Uterus (tissue), 3 donors: ENCODE measurements at regions not wholly inside any gene's neighbourhood (a gene's known extent, or its start where the extent isn't known, plus 50 kb on each side); places are given as distances from the start of the nearest gene placed in this dataset.

Experiments used
- DNase-seq, 2 donors: peaks; one replicate each; pipeline ENCODE4 v3.0.0-alpha.2; 2019 to 2020
- H3K27ac ChIP-seq, 2 donors: fragments of 200-600 bp; sonication (generic); 1 replicate in 1 of 2; 2 replicates in 1 of 2; pipeline ENCODE4 v1.5.1; 2016 to 2018
- H3K27me3 ChIP-seq, 2 donors: fragments of 200-600 bp; sonication (generic); one replicate each; pipeline ENCODE4 v1.5.1; 2018 to 2019; ENCODE audit warnings: control low read depth in 1 of 2
- H3K36me3 ChIP-seq, 2 donors: fragments of 200-600 bp; sonication (generic); one replicate each; pipeline ENCODE4 v1.5.1; 2019; ENCODE audit warnings: control low read depth in 1 of 2
- H3K4me1 ChIP-seq, 2 donors: fragments of 200-600 bp; sonication (generic); one replicate each; pipeline ENCODE4 v1.5.1; 2018 to 2019; ENCODE audit warnings: control low read depth in 1 of 2
- H3K4me3 ChIP-seq, 2 donors: fragments of 200-600 bp; sonication (generic); 1 replicate in 1 of 2; 2 replicates in 1 of 2; pipeline ENCODE4 v1.5.1; 2018 to 2019; ENCODE audit warnings: mild to moderate bottlenecking in 1 of 2
- H3K9me3 ChIP-seq, 2 donors: fragments of 200-600 bp; sonication (generic); one replicate each; pipeline ENCODE4 v1.5.1; 2019; ENCODE audit warnings: control low read depth in 1 of 2
- POLR2A ChIP-seq, 2 donors: fragments of 450-650 bp; IDR thresholded peaks; one replicate each; pipeline ENCODE4 v1.6.1; 2016; ENCODE audit warnings: antibody characterized with exemption in 2 of 2, mild to moderate bottlenecking in 1 of 2, moderate library complexity in 1 of 2
- intact Hi-C: fragments of 100-400 bp; cut with DNase I; formaldehyde crosslinking; loops from one replicate; pipeline ENCODE4 v1.15.1; 2023; ENCODE audit warnings: low total_unique reads
- TF ChIP-seq, protein P1 (sequence below), 4 experiments: fragments of 200-600 bp in 2 of 4; fragments of 450-650 bp in 2 of 4; sonication (generic) in 2 of 4; IDR thresholded peaks; one replicate each; pipeline ENCODE4 v1.5.1; 2016 to 2019; ENCODE audit warnings: antibody characterized with exemption in 4 of 4, mild to moderate bottlenecking in 2 of 4, moderate library complexity in 1 of 4
- donor health status: DM: yes; HTN: yes; CAD: no.

DNA sequence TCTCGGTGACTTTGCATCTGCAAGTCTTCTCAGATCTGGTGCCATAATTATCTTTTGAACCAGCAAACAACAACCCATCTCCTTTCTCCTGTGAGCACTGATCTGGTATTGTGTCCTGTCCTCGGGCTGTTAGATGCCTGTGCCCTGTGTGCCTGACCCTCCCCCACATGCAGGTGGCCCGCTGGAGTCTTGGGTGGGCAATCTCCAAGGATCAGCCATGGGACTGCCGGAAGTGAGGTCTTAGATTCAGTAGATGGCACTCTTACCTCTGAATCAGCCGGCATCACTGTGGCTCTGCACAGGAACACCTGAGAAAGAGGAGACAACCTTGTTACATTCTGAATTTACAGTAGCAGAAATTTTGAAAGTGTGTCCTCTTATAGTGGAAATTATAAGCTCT, 172.4 kb downstream of the IRX2 start:
- Histone ChIP-seq H3K36me3 (no peaks in the 10 kb centered on the region), H3K27me3 (no peaks in the 10 kb centered on the region), H3K4me3 (no peak overlapping the region), H3K4me1 (no peaks in the 10 kb centered on the region), H3K9me3 (no peaks in the 10 kb centered on the region), H3K27ac (no peak overlapping the region)
- TF ChIP-seq, protein P1, sequence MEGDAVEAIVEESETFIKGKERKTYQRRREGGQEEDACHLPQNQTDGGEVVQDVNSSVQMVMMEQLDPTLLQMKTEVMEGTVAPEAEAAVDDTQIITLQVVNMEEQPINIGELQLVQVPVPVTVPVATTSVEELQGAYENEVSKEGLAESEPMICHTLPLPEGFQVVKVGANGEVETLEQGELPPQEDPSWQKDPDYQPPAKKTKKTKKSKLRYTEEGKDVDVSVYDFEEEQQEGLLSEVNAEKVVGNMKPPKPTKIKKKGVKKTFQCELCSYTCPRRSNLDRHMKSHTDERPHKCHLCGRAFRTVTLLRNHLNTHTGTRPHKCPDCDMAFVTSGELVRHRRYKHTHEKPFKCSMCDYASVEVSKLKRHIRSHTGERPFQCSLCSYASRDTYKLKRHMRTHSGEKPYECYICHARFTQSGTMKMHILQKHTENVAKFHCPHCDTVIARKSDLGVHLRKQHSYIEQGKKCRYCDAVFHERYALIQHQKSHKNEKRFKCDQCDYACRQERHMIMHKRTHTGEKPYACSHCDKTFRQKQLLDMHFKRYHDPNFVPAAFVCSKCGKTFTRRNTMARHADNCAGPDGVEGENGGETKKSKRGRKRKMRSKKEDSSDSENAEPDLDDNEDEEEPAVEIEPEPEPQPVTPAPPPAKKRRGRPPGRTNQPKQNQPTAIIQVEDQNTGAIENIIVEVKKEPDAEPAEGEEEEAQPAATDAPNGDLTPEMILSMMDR (IDR thresholded peaks at IDR 0.05), result no peak
- no peak for TF ChIP-seq POLR2A (IDR thresholded peaks at IDR 0.05)
- no peak for DNase-seq
- intact Hi-C loops, result no loop called here

DNA sequence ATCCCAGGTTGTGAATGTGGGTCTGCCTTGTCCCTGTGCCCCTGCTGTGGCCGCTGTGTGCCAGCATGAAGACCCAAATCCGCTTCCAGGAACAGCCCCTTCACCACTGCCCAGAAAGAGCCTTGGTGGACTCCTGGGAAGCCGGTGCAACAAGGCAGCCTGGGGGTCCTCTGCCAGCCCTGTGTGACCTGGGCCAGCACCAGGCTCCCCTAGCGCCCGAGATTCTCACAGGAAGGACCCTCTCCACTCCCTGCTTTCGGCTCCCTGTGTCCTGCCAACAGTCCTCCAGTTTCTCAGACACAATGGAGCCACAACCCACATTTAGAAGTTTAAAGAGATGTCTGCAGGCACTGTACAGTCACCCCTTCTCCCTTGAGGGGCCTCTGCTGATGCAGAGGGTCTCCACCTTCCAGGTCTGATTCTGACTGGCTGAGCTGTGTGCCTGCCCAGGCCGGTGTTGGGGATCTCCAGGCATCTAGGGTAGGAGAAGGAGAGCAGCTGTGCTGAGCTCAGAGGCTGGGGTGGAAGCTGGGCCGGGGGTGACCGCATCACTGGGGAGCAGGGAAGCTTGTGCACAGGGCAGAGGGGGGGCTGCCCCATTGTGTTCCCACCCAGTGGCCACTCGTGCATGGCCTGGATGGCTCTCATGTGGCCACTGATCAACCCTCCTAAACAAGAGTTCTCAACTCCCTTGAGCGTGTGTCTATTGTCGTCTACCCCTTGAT, 174.0 kb downstream of the IRX2 start:
- DNase-seq, result no peak
- TF ChIP-seq, protein P1 (IDR thresholded peaks at IDR 0.05), result no peak
- no peak for TF ChIP-seq POLR2A (IDR thresholded peaks at IDR 0.05)
- Histone ChIP-seq H3K36me3 (no peaks in the 10 kb centered on the region), H3K4me3 (no peak overlapping the region), H3K27me3 (no peaks in the 10 kb centered on the region), H3K27ac (no peak overlapping the region), H3K9me3 (no peaks in the 10 kb centered on the region), H3K4me1 (no peaks in the 10 kb centered on the region)
- intact Hi-C loops, result no loop called here

DNA sequence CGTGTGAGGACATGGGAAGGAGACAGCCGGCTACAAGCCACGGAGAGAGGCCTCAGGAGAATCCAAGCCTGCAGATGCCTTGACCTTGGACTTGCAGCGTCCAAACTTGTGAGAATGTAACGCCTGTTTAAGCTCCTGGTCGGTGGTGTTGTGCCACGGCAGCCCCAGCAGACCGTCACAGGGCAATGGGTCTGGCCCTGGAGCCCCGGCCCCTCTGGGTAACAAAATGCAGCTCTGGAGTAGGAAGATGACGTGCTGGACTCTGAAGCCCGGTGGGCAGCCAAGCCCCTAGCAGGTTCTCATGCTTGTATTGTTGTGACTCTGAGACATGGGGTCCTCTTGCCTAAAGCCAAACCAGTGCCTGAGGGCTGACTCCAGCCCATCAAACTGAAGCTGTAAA, 174.7 kb downstream of the IRX2 start:
- no peaks in the 10 kb centered on the region for H3K9me3 ChIP-seq
- intact Hi-C loops, result no loop called here
- no peaks in the 10 kb centered on the region for H3K27me3 ChIP-seq
- H3K36me3 ChIP-seq, result no peaks in the 10 kb centered on the region
- H3K4me1 ChIP-seq, result no peaks in the 10 kb centered on the region
- TF ChIP-seq, protein P1 (IDR thresholded peaks at IDR 0.05), result no peak
- TF ChIP-seq POLR2A (IDR thresholded peaks at IDR 0.05), result no peak
- no peak overlapping the region for H3K27ac ChIP-seq
- no peak for DNase-seq
- no peak overlapping the region for H3K4me3 ChIP-seq

DNA sequence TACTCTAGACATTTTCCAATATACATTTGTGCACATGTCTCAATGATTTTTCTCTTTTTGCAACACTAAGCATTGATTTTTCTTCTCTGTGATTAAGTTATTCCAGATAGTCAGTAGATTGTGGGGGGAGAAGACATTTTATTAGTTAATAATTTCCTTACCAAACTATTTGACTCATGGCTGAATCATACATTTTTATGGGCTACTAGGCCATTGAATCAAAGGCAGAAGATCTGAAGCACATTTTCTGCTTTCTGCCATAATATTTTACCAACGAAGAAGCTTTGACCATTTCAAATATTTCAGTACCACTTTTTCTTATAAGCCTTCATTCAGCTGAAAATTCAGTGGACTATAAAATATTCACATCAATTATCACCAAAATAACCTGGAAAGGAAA, 175.6 kb downstream of the IRX2 start:
- no peaks in the 10 kb centered on the region for H3K27me3 ChIP-seq
- H3K4me3 ChIP-seq, result no peak overlapping the region
- H3K36me3 ChIP-seq, result no peaks in the 10 kb centered on the region
- TF ChIP-seq POLR2A (IDR thresholded peaks at IDR 0.05), result no peak
- TF ChIP-seq, protein P1 (IDR thresholded peaks at IDR 0.05), result no peak
- H3K27ac ChIP-seq, result no peak overlapping the region
- no peaks in the 10 kb centered on the region for H3K4me1 ChIP-seq
- intact Hi-C loops, result no loop called here
- DNase-seq, result no peak
- no peaks in the 10 kb centered on the region for H3K9me3 ChIP-seq

DNA sequence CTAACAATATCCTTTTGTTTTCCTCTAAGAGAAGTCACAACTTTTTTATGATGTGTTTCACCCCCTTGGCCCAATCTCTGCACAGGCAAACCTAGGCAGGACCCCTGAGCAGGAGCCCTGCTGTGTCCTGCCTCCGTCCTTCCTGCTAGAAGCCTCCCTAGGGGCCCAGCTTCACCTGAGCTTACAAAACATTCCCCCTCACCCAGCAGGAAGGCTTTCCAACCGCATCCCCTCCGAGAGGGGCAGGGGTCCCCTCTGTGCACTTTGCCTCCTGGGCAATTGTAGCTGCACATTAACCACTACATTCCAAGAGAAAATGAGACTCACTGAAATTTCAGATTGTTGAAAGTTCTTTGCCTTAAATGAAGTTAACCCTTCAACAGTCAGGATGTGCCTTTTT, 176.2 kb downstream of the IRX2 start:
- no peak overlapping the region for H3K27ac ChIP-seq
- TF ChIP-seq POLR2A (IDR thresholded peaks at IDR 0.05), result no peak
- TF ChIP-seq, protein P1 (IDR thresholded peaks at IDR 0.05), result no peak
- H3K4me1 ChIP-seq, result no peaks in the 10 kb centered on the region
- DNase-seq, result no peak
- H3K4me3 ChIP-seq, result no peak overlapping the region
- H3K27me3 ChIP-seq, result no peaks in the 10 kb centered on the region
- H3K9me3 ChIP-seq, result no peaks in the 10 kb centered on the region
- intact Hi-C loops, result no loop called here
- H3K36me3 ChIP-seq, result no peaks in the 10 kb centered on the region
